ENCODE measurements at regions not wholly inside any gene's neighbourhood (a gene's known extent, or its start where the extent isn't known, plus 50 kb on each side); places are given as distances from the start of the nearest gene placed in this dataset.

- TF ChIP-seq CTCF (IDR thresholded peaks at IDR 0.05; ENCODE audit: insufficient read depth, low read depth, low read length): no peak
- ChIA-PET CTCF (interaction anchor here (1.2 kb wide), 1 partner anchor 469 kb away, joined by 3 read pairs; no protein-coding TSS in a partner anchor), POLR2A (no interaction called here)
Measured at GRCh38 chr5:143870362-143870761, 58.4 kb downstream of the HMHB1 start.

DNA sequence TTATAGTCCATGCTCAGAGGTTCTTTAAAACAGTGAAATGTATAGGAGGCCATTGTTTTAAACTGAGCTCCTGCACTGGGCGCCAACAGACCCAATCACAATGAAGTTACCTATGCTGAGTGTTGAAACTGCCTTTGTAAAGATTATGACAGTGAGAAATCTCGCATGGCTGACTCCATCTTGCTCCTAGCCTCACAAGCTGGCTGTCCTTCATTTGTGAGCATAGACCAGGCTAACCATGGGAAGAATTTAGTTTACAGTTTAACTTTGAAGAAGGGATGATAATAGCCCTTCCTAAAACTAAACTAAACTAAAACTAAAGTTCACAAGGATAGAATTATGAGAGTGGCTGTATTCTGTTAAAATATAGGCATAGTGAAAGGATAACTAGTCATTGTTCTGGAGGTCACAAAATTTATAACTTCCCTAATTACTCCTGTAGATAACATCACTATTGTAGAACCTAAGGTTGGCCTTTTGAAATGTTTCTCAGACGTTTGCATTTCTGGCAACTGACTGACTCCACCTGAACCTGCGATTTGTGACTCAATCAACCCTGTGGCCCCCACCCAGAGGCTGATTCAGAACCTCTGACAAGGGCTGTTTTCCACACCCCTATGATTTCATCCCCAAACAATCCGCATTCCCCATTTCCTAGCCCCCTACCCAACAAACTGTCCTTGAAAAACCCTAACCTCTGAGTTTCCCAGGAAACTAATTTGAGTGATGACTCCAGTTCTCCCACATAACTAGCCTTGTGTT lies 59.1 kb downstream of the HMHB1 start:
- no peaks in the 10 kb centered on the region for H3K36me3 ChIP-seq (ENCODE audit: control insufficient read depth, insufficient read depth, low read length)
- DNase-seq (ENCODE audit: low read depth): no peak
- ChIA-PET POLR2A (no interaction called here), CTCF (no interaction called here)
- H3K27me3 ChIP-seq (ENCODE audit: control insufficient read depth, insufficient read depth, low read length): no peaks in the 10 kb centered on the region
- TF ChIP-seq CTCF (IDR thresholded peaks at IDR 0.05; ENCODE audit: insufficient read depth, low read depth, low read length): no peak
- H3K4me3 ChIP-seq (ENCODE audit: low read depth, low read length): no peak overlapping the region

More at GRCh38 chr5:143870362-143870761, 58.4 kb downstream of the HMHB1 start:
- Histone ChIP-seq H3K27me3 (ENCODE audit: control insufficient read depth, insufficient read depth, low read length) (no peaks in the 10 kb centered on the region), H3K36me3 (ENCODE audit: control insufficient read depth, insufficient read depth, low read length) (no peaks in the 10 kb centered on the region), H3K4me3 (ENCODE audit: low read depth, low read length) (no peak overlapping the region)
- no peak for DNase-seq (ENCODE audit: low read depth)

GRCh38 chr5:143871672-143872071 lies 59.7 kb downstream of the HMHB1 start:
- no peak for DNase-seq (ENCODE audit: low read depth)
- no peak for TF ChIP-seq CTCF (IDR thresholded peaks at IDR 0.05; ENCODE audit: insufficient read depth, low read depth, low read length)
- no peaks in the 10 kb centered on the region for H3K36me3 ChIP-seq (ENCODE audit: control insufficient read depth, insufficient read depth, low read length)
- POLR2A ChIA-PET: no interaction called here
- CTCF ChIA-PET: no interaction called here
- no peak overlapping the region for H3K4me3 ChIP-seq (ENCODE audit: low read depth, low read length)
- no peaks in the 10 kb centered on the region for H3K27me3 ChIP-seq (ENCODE audit: control insufficient read depth, insufficient read depth, low read length)

GRCh38 chr5:143874312-143874711 lies 62.4 kb downstream of the HMHB1 start:
- Histone ChIP-seq H3K36me3 (ENCODE audit: control insufficient read depth, insufficient read depth, low read length) (no peaks in the 10 kb centered on the region), H3K4me3 (ENCODE audit: low read depth, low read length) (no peak overlapping the region), H3K27me3 (ENCODE audit: control insufficient read depth, insufficient read depth, low read length) (no peaks in the 10 kb centered on the region)
- ChIA-PET POLR2A (no interaction called here), CTCF (no interaction called here)
- DNase-seq (ENCODE audit: low read depth): no peak
- no peak for TF ChIP-seq CTCF (IDR thresholded peaks at IDR 0.05; ENCODE audit: insufficient read depth, low read depth, low read length)

- H3K4me3 ChIP-seq (ENCODE audit: low read depth, low read length): no peak overlapping the region
- H3K27me3 ChIP-seq (ENCODE audit: control insufficient read depth, insufficient read depth, low read length): no peaks in the 10 kb centered on the region
- DNase-seq (ENCODE audit: low read depth): no peak
- no peak for TF ChIP-seq CTCF (IDR thresholded peaks at IDR 0.05; ENCODE audit: insufficient read depth, low read depth, low read length)
- POLR2A ChIA-PET: no interaction called here
- no peaks in the 10 kb centered on the region for H3K36me3 ChIP-seq (ENCODE audit: control insufficient read depth, insufficient read depth, low read length)
- CTCF ChIA-PET: interaction anchor here (1.4 kb wide), 1 partner anchor 8 kb away, joined by 3 read pairs; no protein-coding TSS in a partner anchor
Measured at GRCh38 chr5:143877196-143877595, 65.2 kb downstream of the HMHB1 start.
